HG03175 (cell line): ENCODE measurements at regions not wholly inside any gene's neighbourhood (a gene's known extent, or its start where the extent isn't known, plus 50 kb on each side); places are given as distances from the start of the nearest gene placed in this dataset.
"Not testable (repeated sequence)": the region's sequence is repeated elsewhere in the genome, so short reads cannot be mapped to it uniquely, and the experiment has no call there.

ENCODE experiments used
- ATAC-seq: cut with Tn5 transposase; IDR thresholded peaks from one replicate; pipeline ENCODE4 v1.9.1; 2021; ENCODE audit warnings: mild to moderate bottlenecking, moderate library complexity; ENCODE audit not compliant: unreplicated experiment

- no peak for ATAC-seq
These were observed 385.0 kb downstream of the CDH11 start for GRCh38 chr16:64736857-64737256.

GRCh38 chr16:64731891-64732290 is 390.0 kb downstream of the CDH11 start:
- no peak for ATAC-seq

GRCh38 chr16:64730261-64730660 is 391.6 kb downstream of the CDH11 start:
- ATAC-seq: no peak

DNA sequence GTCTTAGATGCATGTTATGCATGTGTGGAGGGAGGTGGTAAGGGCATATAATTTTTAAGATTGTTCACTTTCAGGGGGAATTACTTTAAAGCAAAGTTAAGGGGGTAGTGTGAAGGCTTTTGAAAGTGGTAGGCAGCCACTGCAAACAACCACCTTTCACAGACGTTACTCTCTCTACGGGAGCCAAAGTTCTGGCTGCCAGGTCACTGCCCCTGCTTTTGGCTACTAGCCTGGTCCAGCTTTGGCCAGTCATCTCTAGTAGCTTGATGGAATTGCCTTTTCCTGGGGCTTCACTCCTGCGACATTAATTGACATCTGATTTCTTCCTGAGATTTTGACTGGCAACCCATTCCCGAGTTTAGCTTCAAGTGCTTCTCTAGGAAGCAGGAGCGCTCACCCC is 397.5 kb downstream of the CDH11 start:
- ATAC-seq: no peak

DNA sequence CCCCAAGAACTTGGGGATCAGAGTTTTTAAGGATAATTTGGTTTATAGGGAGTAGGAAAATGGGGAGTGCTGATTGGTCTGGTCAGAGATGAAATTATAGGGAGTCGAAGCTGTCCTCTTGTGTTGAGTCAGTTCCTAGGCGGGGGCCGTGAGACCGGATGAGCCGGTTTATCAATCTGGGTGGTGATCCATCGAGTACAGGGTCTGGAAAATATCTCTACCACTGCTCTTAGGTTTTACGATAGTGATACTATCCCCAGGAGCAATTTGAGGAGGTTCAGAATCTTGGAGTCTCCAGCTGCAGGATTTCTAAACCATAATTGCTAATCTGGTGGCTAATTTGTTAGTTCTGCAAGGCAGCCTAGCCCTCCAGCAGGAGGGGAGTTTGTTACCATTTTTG is 403.4 kb downstream of the CDH11 start:
- no peak for ATAC-seq

GRCh38 chr16:64717871-64718270 is 404.0 kb downstream of the CDH11 start:
- ATAC-seq: no peak

GRCh38 chr16:64715624-64716023 is 406.2 kb downstream of the CDH11 start:
- no peak for ATAC-seq

DNA sequence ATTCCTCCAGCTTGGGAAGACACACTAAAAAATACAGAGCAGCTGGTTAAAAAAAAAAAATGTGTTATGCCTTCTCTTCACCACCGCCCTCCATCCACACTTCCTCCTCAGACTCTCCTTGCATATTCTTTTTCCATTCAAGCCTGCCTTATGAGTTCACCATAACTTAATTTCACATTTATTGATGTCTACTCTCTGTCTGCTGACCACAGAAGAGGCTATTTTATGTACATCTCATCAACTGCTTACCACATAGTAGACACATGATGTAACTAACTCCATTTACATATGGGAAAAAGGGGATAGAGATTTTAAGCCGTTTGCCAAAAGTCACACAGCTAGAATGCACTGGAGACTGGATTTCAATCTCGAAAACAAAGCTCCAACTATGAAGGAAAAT is 409.8 kb downstream of the CDH11 start:
- ATAC-seq: no peak

DNA sequence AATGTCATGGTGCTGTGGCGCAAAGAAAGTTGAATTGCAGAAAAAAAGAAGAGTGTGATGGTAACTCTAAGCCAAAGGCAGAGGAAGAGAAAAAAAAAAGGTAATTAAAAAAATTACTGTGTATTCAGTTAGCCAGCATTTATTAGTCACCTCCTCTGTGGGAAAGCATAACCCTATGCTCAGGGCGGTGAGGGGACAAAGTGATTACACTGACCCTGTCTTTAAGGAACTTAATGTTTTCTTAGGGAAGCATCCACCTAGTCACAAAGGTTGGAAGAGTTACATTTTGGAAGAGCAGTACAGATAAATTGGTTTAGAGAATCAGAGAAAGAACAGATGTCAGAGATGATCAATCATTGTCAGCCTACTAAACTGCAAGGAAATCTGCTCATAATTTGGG is 410.3 kb downstream of the CDH11 start:
- ATAC-seq: no peak

DNA sequence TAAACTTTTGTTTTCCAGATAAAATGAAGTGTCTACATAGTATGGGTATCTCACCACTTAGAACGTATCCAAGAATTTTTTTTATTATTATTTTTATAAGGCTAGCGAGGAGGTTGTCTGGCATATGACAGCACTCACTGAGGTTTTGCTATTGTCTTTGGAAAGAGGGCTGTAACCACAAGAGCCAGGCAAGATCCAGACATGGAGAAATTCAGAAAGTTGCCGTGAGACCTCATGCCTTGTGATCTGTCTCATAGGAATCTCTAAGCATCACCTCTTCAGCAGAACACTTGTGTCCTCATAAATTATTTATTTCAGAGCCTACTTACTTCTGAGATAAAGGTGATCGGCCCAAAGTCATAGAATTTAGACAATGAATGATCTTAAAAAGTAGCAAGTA is 410.8 kb downstream of the CDH11 start:
- ATAC-seq: no peak

DNA sequence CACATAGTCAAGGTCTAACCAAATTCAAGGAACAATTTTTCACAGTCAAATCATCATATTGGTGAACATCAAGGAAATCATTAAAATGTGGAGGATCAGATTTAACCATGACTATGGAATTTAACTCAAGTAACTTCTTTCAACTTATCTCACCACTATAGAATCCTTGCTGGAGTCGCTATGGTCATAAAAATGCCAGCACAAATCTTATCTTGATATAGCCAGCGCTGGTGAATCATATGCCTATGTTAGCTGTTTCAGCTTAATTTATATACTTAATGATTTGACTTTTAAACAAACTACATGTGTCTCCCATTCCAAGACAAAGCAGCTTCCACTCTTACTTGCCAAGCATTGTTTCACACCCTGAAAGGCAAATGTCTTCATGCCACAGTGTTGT is 416.4 kb downstream of the CDH11 start:
- no peak for ATAC-seq

GRCh38 chr16:64704386-64704785 is 417.5 kb downstream of the CDH11 start:
- ATAC-seq: no peak

DNA sequence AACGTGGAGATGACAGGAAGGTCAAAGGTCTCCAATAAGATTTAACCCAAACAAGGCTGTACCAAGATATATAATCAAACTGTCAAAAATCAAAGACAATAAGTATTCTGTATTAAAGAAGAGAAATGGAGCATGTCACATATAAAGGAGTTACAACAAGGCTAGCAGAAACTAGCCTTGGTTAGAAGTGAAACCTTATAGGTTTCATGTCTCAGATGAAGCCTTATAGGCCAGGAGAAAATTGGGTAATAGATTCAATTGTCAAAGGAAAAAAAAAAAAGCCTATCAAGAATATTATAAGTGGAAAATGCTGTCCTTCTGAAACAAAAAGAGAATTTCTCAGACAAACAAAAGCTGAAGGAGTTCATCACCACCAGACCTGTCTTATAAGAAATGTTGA is 419.4 kb downstream of the CDH11 start:
- no peak for ATAC-seq

DNA sequence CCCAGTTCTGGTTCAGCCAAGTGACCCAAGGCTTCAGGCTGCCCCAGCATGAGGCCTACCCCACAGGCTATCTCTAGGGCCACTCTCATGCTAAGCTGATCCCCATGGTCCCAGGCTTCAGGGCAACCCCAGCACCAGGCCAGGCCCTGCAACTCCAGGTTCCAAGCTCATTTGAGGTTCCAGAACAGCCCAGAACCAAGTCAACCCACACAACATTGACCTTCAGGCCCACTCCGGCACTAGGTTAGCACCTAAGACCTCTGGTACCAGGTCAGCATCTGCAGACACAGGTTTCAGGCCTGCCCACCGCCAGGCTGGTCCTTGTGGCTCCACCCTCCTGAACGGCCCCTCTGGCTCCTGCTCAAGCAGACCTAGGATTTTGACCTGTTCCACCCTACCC is 421.2 kb downstream of the CDH11 start:
- no peak for ATAC-seq

- ATAC-seq: no peak
These were observed 425.0 kb downstream of the CDH11 start for GRCh38 chr16:64696866-64697265.

DNA sequence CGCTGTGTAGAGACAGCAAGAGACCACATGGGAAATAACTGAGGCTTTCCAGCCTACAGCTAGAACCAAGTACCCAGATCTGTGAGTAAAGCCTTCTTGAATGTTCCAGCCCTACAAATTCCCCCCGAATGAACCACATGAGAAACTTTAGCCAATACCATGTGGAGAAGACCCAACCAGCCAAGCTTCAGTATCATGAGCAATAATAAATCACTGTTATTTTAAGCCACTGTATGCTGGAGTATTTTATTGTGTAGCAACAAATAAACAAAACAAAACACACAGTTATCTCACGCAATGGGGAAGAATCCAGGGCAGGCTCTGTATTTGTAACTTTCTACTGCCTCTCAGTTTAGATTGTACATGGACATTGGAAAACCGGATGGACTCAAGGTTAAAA is 426.2 kb downstream of the CDH11 start:
- ATAC-seq: no peak

- no peak for ATAC-seq
These were observed 427.9 kb downstream of the CDH11 start for GRCh38 chr16:64693946-64694345.

DNA sequence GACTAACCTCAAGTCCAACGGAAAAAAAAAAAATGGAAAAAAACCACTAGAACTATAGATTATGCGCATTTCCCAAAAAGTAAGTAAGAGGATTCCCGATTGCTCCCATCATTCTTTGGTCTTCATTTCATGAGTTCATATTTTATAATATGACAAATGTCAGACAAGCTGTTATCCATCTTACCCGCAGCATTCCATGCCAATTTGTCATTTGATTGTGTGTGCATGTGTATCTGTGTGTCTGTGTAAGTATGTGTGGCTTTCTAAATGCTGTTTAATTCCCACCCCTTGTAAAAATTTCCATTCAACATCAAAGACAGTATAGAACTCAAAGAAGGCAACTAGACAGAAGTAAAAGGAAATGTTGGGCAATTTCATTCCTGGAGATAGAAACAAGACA is 434.1 kb downstream of the CDH11 start:
- ATAC-seq: no peak

DNA sequence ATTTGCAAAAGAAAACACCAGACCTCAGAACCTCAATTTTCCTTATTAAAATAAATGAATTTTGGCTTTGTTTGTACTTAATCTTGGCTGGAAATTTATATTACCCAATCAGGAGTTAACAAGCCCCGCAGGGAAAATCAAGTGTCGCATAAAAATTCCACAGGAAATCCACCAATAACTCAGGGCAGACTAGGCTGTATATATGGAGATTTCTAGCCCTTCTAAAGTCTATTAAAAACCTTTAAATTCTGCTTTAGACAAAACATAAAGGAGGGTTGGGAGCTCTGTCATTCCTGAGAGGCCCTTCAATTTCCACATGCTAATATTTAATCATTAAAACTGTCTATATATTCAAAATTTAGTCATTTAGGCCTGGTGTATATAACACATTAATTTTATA is 434.7 kb downstream of the CDH11 start:
- no peak for ATAC-seq

GRCh38 chr16:64679976-64680690 is 441.7 kb downstream of the CDH11 start:
- no peak for ATAC-seq

DNA sequence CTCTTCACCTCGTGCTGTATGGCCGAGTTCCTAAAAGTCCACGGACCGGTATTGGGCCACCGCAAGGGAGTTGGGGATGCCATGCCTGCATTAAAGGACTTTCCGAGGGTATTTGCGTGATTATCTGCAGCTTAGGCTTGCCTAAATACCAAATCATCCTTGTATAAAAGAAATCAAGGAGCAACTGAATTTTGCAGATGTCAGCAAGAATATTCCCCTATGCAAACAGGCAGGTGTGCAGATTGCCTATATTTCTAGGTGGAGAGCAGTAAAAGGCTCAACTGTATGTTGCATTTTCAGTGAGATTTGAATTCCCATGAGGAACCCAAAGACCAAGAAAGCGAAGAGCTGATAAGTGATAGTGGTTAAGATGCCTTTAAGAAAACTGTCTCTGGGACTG is 452.3 kb downstream of the CDH11 start:
- no peak for ATAC-seq

DNA sequence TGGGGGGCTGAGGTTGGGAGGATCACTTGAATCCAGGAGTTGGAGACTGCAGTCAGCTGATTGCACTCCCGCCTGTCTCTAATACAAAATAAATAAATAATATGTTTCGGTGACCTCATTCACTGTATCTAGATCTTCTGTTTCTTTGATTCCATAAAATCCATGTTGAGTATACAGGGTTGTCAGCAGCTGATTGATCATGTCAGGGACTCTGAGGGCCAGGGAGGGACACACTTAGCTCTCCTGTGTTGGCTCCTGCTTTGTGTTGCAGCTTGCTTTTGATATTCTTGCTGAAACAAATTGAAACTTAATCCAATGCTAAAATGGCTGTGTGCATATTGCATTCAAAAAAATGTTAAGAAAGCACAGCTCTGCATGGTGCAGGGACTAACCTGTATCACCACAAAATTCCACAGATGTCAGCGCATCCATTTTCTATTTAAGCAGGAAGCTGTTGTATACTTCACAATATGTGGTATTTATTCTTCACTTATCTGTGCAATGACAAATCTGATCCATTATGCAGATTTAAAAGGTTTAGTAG is 454.5 kb downstream of the CDH11 start:
- ATAC-seq: no peak

DNA sequence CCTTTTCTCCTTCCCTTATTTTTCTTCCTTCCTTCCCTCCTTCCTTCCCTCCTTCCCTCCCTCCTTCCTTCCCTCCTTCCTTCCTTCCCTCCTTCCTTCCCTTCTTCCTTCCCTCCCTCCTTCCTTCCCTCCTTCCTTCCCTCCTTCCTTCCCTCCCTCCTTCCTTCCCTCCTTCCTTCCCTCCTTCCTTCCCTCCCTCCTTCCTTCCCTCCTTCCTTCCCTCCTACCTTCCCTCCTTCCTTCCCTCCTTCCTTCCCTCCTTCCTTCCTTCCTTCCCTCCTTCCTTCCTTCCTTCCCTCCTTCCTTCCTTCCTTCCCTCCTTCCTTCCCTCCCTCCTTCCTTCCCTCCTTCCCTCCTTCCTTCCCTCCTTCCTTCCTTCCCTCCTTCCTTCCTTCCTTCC is 459.6 kb downstream of the CDH11 start:
- ATAC-seq: not testable (repeated sequence)
